Esophagus muscularis mucosa (tissue), 4 donors: ENCODE measurements at regions not wholly inside any gene's neighbourhood (a gene's known extent, or its start where the extent isn't known, plus 50 kb on each side); places are given as distances from the start of the nearest gene placed in this dataset.

ENCODE experiments used
- EP300 ChIP-seq: sonication (generic); formaldehyde crosslinking; IDR thresholded peaks from one replicate; pipeline ENCODE4 v1.6.1; 2017; ENCODE audit warnings: antibody characterized with exemption
- POLR2A ChIP-seq: fragments of 450-650 bp; IDR thresholded peaks from one replicate; pipeline ENCODE4 v1.6.1; 2017; ENCODE audit warnings: antibody characterized with exemption, moderate library complexity, mild to moderate bottlenecking, low read depth
- POLR2AphosphoS5 ChIP-seq, 2 donors: sonication (generic); formaldehyde crosslinking; IDR thresholded peaks; one replicate each; pipeline ENCODE4 v1.6.1; 2017; ENCODE audit warnings: antibody characterized with exemption in 2 of 2
- TF ChIP-seq, protein P1 (sequence below), 3 experiments: fragments of 200-600 bp in 2 of 3; fragments of 450-650 bp in 1 of 3; sonication (generic) in 2 of 3; IDR thresholded peaks; one replicate each; pipeline ENCODE4 v1.5.1; 2017 to 2019; ENCODE audit warnings: antibody characterized with exemption in 3 of 3, mild to moderate bottlenecking in 2 of 3, moderate library complexity in 1 of 3

- TF ChIP-seq, protein P1, sequence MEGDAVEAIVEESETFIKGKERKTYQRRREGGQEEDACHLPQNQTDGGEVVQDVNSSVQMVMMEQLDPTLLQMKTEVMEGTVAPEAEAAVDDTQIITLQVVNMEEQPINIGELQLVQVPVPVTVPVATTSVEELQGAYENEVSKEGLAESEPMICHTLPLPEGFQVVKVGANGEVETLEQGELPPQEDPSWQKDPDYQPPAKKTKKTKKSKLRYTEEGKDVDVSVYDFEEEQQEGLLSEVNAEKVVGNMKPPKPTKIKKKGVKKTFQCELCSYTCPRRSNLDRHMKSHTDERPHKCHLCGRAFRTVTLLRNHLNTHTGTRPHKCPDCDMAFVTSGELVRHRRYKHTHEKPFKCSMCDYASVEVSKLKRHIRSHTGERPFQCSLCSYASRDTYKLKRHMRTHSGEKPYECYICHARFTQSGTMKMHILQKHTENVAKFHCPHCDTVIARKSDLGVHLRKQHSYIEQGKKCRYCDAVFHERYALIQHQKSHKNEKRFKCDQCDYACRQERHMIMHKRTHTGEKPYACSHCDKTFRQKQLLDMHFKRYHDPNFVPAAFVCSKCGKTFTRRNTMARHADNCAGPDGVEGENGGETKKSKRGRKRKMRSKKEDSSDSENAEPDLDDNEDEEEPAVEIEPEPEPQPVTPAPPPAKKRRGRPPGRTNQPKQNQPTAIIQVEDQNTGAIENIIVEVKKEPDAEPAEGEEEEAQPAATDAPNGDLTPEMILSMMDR (IDR thresholded peaks at IDR 0.05), result no peak
- TF ChIP-seq POLR2AphosphoS5 (IDR thresholded peaks at IDR 0.05), result no peak
- TF ChIP-seq POLR2A, result no peak
- no peak for TF ChIP-seq EP300
These were observed 211.1 kb downstream of the BRD1 start for GRCh38 chr22:49616356-49617231.
